Endodermal cell (in vitro differentiated cells): ENCODE measurements at regions not wholly inside any gene's neighbourhood (a gene's known extent, or its start where the extent isn't known, plus 50 kb on each side); places are given as distances from the start of the nearest gene placed in this dataset.
A peak's percentile ranks its signal among the peaks of the same experiment; 100 is the strongest.

Source experiments
- DNase-seq: peaks from one replicate; pipeline ENCODE4 v3.0.0-alpha.2; 2017
- H3K27ac ChIP-seq: 2 replicates; pipeline ENCODE4 v1.5.1; 2013; ENCODE audit warnings: mild to moderate bottlenecking, low read depth, low read length, moderate library complexity
- H3K27me3 ChIP-seq: 2 replicates; pipeline ENCODE4 v1.6.1; 2013; ENCODE audit warnings: mild to moderate bottlenecking, low read length, moderate library complexity; ENCODE audit not compliant: insufficient read depth, control insufficient read depth, poor library complexity, severe bottlenecking
- H3K36me3 ChIP-seq: 2 replicates; pipeline ENCODE4 v1.7.0; 2013; ENCODE audit warnings: mild to moderate bottlenecking, low read length, moderate library complexity; ENCODE audit not compliant: control insufficient read depth, insufficient read depth
- H3K4me1 ChIP-seq: one replicate; pipeline ENCODE4 v1.7.0; 2013; ENCODE audit warnings: low read length; ENCODE audit not compliant: control insufficient read depth, insufficient read depth
- H3K4me3 ChIP-seq: 2 replicates; pipeline ENCODE4 v1.5.1; 2013; ENCODE audit warnings: mild to moderate bottlenecking, low read length, moderate library complexity
- H3K9ac ChIP-seq: 2 replicates; pipeline ENCODE4 v1.6.1; 2013; ENCODE audit warnings: mild to moderate bottlenecking, low read length, moderate library complexity; ENCODE audit not compliant: poor library complexity, severe bottlenecking; ENCODE audit errors: extremely low read depth
- H3K9me3 ChIP-seq: 2 replicates; pipeline ENCODE4 v1.6.1; 2013; ENCODE audit warnings: mild to moderate bottlenecking, low read length, moderate library complexity; ENCODE audit not compliant: control insufficient read depth
- H3K27ac Mint-ChIP-seq: 2 replicates; pipeline ENCODE4 v1.8.0; 2020; ENCODE audit warnings: mixed read lengths
- H3K27me3 Mint-ChIP-seq: 2 replicates; pipeline ENCODE4 v1.8.0; 2021; ENCODE audit warnings: mild to moderate bottlenecking, mixed read lengths; ENCODE audit not compliant: insufficient read depth
- H3K36me3 Mint-ChIP-seq: 2 replicates; pipeline ENCODE4 v1.8.0; 2020; ENCODE audit warnings: low read depth, mixed read lengths
- H3K4me1 Mint-ChIP-seq: 2 replicates; pipeline ENCODE4 v1.8.0; 2020; ENCODE audit warnings: mixed read lengths
- H3K4me3 Mint-ChIP-seq: 2 replicates; pipeline ENCODE4 v1.8.0; 2020; ENCODE audit warnings: mild to moderate bottlenecking, moderate library complexity, mixed read lengths
- H3K9me3 Mint-ChIP-seq: 2 replicates; pipeline ENCODE4 v1.8.0; 2020; ENCODE audit warnings: mild to moderate bottlenecking, mixed read lengths
- WGBS, 2 experiments: methylation state at CpG; one replicate each; pipeline versions ENCODE4 v1.1.5 to v1.1.7; 2013; ENCODE audit warnings: missing lambda C conversion rate in 2 of 2, mixed read lengths in 1 of 2; ENCODE audit not compliant: insufficient coverage in 1 of 2, insufficient read length in 1 of 2; 5-methylcytosine and 5-hydroxymethylcytosine counted together
- TF ChIP-seq, protein P1 (sequence below): fragments of 200-600 bp; sonication (generic); conservative IDR thresholded peaks from 2 replicates; pipeline ENCODE4 v1.5.0; 2021; ENCODE audit warnings: antibody characterized with exemption, mild to moderate bottlenecking

- H3K9ac ChIP-seq: no peak overlapping the region
- H3K27ac ChIP-seq: no peak overlapping the region
- Mint-ChIP-seq H3K9me3 (no peaks in the 10 kb centered on the region), H3K36me3 (no peaks in the 10 kb centered on the region), H3K4me1 (peaks cover 6% of the 10 kb centered on the region), H3K27me3 (peaks cover 2% of the 10 kb centered on the region), H3K27ac (no peak overlapping the region), H3K4me3 (no peak overlapping the region)
- peaks cover 9% of the 10 kb centered on the region for H3K27me3 ChIP-seq
- H3K4me1 ChIP-seq: no peaks in the 10 kb centered on the region
- H3K9me3 ChIP-seq: no peaks in the 10 kb centered on the region
- no peak overlapping the region for H3K4me3 ChIP-seq
- H3K36me3 ChIP-seq: no peaks in the 10 kb centered on the region
- TF ChIP-seq, protein P1, sequence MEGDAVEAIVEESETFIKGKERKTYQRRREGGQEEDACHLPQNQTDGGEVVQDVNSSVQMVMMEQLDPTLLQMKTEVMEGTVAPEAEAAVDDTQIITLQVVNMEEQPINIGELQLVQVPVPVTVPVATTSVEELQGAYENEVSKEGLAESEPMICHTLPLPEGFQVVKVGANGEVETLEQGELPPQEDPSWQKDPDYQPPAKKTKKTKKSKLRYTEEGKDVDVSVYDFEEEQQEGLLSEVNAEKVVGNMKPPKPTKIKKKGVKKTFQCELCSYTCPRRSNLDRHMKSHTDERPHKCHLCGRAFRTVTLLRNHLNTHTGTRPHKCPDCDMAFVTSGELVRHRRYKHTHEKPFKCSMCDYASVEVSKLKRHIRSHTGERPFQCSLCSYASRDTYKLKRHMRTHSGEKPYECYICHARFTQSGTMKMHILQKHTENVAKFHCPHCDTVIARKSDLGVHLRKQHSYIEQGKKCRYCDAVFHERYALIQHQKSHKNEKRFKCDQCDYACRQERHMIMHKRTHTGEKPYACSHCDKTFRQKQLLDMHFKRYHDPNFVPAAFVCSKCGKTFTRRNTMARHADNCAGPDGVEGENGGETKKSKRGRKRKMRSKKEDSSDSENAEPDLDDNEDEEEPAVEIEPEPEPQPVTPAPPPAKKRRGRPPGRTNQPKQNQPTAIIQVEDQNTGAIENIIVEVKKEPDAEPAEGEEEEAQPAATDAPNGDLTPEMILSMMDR: no peak
- WGBS, 2 experiments: 93 to 98% methylated on average over 2 of the region's 2 CpGs
- DNase-seq: no peak
Observed at GRCh38 chr5:87746891-87747377, 334.2 kb upstream of the CCNH start.

- Mint-ChIP-seq H3K27ac (no peak overlapping the region), H3K9me3 (no peaks in the 10 kb centered on the region), H3K27me3 (no peaks in the 10 kb centered on the region), H3K36me3 (no peaks in the 10 kb centered on the region), H3K4me3 (no peak overlapping the region), H3K4me1 (peaks cover 11% of the 10 kb centered on the region)
- H3K9ac ChIP-seq: no peak overlapping the region
- H3K27me3 ChIP-seq: peaks cover 7% of the 10 kb centered on the region
- no peaks in the 10 kb centered on the region for H3K36me3 ChIP-seq
- no peaks in the 10 kb centered on the region for H3K9me3 ChIP-seq
- no peak for DNase-seq
- H3K4me1 ChIP-seq: no peaks in the 10 kb centered on the region
- H3K27ac ChIP-seq: no peak overlapping the region
- no peak overlapping the region for H3K4me3 ChIP-seq
- TF ChIP-seq, protein P1: no peak
Observed at GRCh38 chr5:87746341-87746740, 333.6 kb upstream of the CCNH start.

- 51% methylated on average over 2 of the region's 2 CpGs; no CpG with 5 or more reads in 1 of the 2 experiments for WGBS, 2 experiments
- H3K27ac Mint-ChIP-seq: no peak overlapping the region
- no peak for DNase-seq
Observed at GRCh38 chr5:87741881-87742280, 329.2 kb upstream of the CCNH start.

More at GRCh38 chr5:87741881-87742280, 329.2 kb upstream of the CCNH start:
- H3K4me3 ChIP-seq: no peak overlapping the region
- H3K27me3 ChIP-seq: peaks cover 21% of the 10 kb centered on the region
- Mint-ChIP-seq H3K9me3 (no peaks in the 10 kb centered on the region), H3K4me3 (no peak overlapping the region), H3K4me1 (peaks cover 11% of the 10 kb centered on the region), H3K36me3 (no peaks in the 10 kb centered on the region), H3K27me3 (no peaks in the 10 kb centered on the region)
- TF ChIP-seq, protein P1: no peak
- no peak overlapping the region for H3K9ac ChIP-seq
- H3K9me3 ChIP-seq: no peaks in the 10 kb centered on the region
- no peaks in the 10 kb centered on the region for H3K4me1 ChIP-seq
- H3K27ac ChIP-seq: peak overlapping the region; percentile 16
- no peaks in the 10 kb centered on the region for H3K36me3 ChIP-seq
